Retinal pigment epithelial cell (primary cell): ENCODE measurements at regions not wholly inside any gene's neighbourhood (a gene's known extent, or its start where the extent isn't known, plus 50 kb on each side); places are given as distances from the start of the nearest gene placed in this dataset.
"Not testable (repeated sequence)": the region's sequence is repeated elsewhere in the genome, so short reads cannot be mapped to it uniquely, and the experiment has no call there.

Experiments used
- DNase-seq: peaks from one replicate; pipeline ENCODE4 v3.0.0-alpha.2; 2010; ENCODE audit warnings: low read depth
- H3K4me3 ChIP-seq: 2 replicates; pipeline ENCODE4 v1.5.1; 2011; ENCODE audit warnings: mild to moderate bottlenecking, low read length, control low read depth, moderate library complexity
- TF ChIP-seq, protein P1 (sequence below): conservative IDR thresholded peaks from 2 replicates; pipeline ENCODE4 v1.5.1; 2011; ENCODE audit warnings: low read depth, low read length, control low read depth, inconsistent platforms

DNA sequence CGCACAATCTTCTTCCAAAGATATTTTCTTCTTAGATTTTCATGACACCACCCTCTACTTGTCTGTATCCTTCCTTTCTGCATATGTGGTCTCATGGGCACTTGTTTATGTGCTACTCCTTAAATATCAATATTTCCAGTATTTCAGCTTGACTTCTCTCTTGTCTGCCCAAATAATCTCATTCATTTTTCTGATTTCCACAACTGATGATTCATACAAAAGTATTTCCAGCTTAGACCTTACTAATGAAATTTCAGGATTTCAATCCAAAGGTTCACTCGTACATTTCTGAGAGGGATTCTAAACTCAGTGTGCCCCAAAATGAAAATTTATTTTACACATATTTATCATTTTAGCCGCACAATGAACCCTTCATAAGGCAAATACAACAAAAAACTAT, 928.9 kb upstream of the C9orf72 start:
- no peak overlapping the region for H3K4me3 ChIP-seq
- DNase-seq = no peak
- TF ChIP-seq, protein P1, sequence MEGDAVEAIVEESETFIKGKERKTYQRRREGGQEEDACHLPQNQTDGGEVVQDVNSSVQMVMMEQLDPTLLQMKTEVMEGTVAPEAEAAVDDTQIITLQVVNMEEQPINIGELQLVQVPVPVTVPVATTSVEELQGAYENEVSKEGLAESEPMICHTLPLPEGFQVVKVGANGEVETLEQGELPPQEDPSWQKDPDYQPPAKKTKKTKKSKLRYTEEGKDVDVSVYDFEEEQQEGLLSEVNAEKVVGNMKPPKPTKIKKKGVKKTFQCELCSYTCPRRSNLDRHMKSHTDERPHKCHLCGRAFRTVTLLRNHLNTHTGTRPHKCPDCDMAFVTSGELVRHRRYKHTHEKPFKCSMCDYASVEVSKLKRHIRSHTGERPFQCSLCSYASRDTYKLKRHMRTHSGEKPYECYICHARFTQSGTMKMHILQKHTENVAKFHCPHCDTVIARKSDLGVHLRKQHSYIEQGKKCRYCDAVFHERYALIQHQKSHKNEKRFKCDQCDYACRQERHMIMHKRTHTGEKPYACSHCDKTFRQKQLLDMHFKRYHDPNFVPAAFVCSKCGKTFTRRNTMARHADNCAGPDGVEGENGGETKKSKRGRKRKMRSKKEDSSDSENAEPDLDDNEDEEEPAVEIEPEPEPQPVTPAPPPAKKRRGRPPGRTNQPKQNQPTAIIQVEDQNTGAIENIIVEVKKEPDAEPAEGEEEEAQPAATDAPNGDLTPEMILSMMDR = no peak

DNA sequence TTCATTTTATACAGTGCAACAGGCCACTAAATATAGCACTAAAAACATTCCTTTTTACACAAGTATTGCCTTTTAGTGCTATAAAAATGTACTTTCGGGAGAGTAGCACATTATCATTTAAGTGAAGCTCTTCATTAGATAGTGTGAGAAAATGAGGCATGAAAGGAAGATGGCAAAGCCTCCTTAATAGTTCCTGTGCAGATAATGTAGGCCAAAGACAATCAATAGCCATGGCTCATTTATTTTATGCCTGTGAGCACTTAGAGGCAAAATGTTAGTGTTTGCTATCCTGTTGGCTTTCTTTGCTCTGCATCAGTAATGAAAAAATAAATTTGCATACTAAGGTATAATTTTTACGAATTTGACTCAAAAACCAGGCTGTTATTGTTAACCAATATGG, 929.5 kb upstream of the C9orf72 start:
- TF ChIP-seq, protein P1 = no peak
- no peak overlapping the region for H3K4me3 ChIP-seq
- no peak for DNase-seq

DNA sequence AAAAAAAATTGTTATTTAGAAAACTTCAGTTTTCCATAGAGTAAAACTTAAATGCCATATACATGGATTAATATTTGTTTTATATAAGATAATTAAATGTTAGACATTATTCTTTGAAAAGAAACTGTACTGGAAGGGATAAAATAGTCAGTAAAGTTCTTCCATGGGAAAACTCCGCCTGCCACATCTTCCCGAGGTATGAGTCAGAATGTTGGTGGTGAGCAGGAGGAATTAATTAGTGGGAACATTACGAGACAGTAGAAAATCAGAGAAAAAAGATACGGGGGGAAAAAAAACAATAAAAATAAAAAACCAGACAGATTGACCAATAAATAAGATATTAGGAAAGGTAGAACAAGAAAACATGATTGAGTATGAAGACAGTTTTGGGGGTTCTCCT, 930.3 kb upstream of the C9orf72 start:
- H3K4me3 ChIP-seq = no peak overlapping the region
- no peak for DNase-seq
- TF ChIP-seq, protein P1 = no peak

DNA sequence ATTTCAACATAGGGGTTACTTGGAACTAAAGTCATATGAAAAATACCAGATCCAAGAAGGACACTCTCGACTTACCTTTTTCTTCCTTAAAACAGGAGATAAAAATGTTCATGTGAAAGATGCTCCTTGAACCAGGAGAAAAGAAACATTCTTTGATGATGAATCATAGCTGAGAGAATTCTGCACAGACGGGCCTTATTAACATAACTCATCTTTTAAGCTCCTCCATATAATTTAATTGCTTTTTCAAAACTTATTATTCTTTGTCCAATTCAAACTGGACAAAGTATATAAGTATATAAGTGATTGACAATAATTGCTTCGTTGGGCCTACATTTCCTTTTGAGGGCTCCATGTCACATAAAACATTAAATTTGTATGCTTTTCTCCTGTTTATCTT, 945.2 kb upstream of the C9orf72 start:
- H3K4me3 ChIP-seq = no peak overlapping the region
- DNase-seq = no peak
- TF ChIP-seq, protein P1 = no peak

DNA sequence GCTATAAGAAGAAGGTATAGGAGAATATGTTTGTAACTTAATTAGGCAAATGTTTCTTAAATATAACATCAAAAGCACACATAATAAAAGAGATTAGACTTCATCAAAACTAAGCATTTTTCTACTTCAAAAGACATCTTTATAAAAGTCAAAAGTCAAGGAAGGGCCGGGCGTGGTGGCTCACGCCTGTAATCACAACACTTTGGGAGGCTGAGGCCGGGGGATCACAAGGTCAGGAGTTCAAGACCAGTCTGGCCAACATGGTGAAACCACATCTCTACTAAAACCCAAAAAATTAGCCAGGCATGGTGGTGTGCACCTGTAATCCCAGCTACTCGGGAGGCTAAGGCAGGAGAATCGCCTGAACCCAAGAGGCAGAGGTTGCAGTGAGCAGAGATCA, 951.0 kb upstream of the C9orf72 start:
- H3K4me3 ChIP-seq, DNase-seq: not testable (repeated sequence)

DNA sequence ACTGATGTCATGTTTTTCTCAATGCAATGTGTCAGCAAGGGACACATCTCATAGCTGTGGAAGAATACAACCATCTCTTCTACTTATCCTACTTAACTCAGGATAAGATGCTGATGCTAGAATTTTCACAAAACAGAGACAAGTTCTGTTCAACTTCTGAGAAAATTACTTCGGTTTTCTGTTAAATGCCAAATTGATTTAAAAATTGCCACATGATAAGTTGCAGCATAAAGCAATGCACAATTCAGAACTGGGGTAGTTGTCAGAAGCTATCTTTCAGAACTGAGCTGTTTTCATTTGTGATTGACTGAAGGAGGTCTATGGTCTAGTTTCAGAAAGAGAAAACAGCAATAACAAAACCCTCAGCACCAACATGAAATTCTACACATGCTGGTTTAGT, 954.8 kb upstream of the C9orf72 start:
- TF ChIP-seq, protein P1 = no peak
- no peak overlapping the region for H3K4me3 ChIP-seq
- no peak for DNase-seq

DNA sequence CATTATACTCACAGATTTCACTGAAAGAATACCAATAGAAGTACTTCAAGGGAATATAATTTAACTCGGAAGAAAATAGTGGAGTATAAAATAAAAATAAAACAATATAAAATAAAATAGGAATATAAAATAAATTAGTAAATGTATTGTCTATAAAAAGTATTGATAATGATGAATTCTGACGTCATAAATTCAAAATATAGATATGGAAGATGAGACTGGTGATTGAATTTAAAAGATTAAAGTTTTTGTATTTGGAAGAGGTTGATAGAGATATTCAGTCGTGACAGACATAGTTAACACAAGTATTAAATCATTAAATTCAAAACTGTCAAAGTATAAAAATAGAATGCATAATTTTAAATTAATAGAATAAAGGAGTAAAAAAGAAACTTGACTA, 964.9 kb upstream of the C9orf72 start:
- no peak overlapping the region for H3K4me3 ChIP-seq

More for the DNA sequence above, 964.9 kb upstream of the C9orf72 start:
- DNase-seq = no peak
- TF ChIP-seq, protein P1 = no peak
